HG02973 (cell line): ENCODE measurements at regions not wholly inside any gene's neighbourhood (a gene's known extent, or its start where the extent isn't known, plus 50 kb on each side); places are given as distances from the start of the nearest gene placed in this dataset.
"Not testable (repeated sequence)": the region's sequence is repeated elsewhere in the genome, so short reads cannot be mapped to it uniquely, and the experiment has no call there.

Experiments used
- ATAC-seq: cut with Tn5 transposase; IDR thresholded peaks from one replicate; pipeline ENCODE4 v1.9.1; 2021; ENCODE audit warnings: moderate library complexity; ENCODE audit not compliant: unreplicated experiment

- ATAC-seq = no peak
These were observed 418.6 kb downstream of the NELL2 start for GRCh38 chr12:44457465-44457864.

- ATAC-seq = not testable (repeated sequence)
These were observed 421.2 kb downstream of the NELL2 start for GRCh38 chr12:44454959-44455358.

- ATAC-seq = no peak
These were observed 429.9 kb downstream of the NELL2 start for GRCh38 chr12:44446181-44446580.

GRCh38 chr12:44441155-44441554, 435.0 kb downstream of the NELL2 start:
- ATAC-seq = peak; percentile 43
